COLO668 (cell line): ENCODE measurements at regions not wholly inside any gene's neighbourhood (a gene's known extent, or its start where the extent isn't known, plus 50 kb on each side); places are given as distances from the start of the nearest gene placed in this dataset.

Experiments
- DNase-seq: peaks from one replicate; lab custom pipeline; 2025; ENCODE audit not compliant: unreplicated experiment; lab: John Stamatoyannopoulos, UW

DNA sequence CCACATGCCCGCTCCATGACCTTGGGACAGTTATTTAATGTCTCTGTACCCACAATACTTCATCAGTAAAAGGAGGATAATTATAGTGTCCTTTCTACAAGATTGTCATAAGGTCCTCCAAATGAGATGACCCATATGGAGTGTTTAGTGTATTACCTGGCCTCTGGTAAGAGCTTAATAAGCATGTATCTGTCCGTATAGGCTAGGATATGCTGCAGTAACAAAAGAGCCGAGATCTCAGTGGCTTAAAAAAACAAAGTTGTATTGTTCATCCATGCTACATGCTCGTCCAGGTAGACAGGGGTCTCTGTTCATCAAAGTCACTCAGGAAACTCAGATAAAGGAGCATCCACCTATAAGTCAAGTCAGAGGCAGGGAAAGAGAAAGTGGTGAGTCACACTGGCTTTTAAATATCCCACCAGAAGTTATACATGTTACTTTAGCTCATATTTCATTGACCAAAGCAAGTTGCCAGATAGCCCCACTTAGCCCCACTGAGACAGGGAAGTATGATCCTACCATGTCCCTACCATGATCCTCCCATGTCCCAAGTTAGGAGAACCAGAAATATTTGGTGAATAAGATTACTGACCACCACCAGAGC lies 53.0 kb upstream of the KAZN start:
- no peak for DNase-seq

DNA sequence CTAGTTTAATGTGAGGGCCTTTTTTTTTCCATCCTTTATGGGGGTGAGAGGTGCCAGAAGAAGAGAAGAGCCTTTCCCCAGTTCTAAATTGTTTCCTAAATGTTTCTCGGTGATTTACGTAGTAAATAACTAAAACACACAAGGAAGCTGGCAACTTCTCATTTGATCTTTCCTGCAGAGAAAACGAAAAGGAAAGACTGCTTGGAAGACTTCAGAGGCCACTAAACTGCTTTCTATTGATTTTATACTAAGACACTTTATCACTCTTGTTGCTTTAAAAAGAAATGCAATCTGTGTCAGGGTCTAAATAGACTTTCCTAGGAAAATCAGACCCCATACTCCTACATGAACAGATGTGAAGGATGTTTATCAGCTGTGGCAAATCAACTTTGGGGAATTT lies 52.1 kb upstream of the KAZN start:
- DNase-seq, result no peak
